Progenitor cell of endocrine pancreas (in vitro differentiated cells): ENCODE measurements at regions not wholly inside any gene's neighbourhood (a gene's known extent, or its start where the extent isn't known, plus 50 kb on each side); places are given as distances from the start of the nearest gene placed in this dataset.

Source experiments
- DNase-seq: peaks from one replicate; pipeline ENCODE4 v3.0.0; 2021; ENCODE audit warnings: low spot score; ENCODE audit not compliant: unreplicated experiment
- H3K27ac Mint-ChIP-seq: 2 replicates; pipeline ENCODE4 v1.8.0; 2021; ENCODE audit warnings: mild to moderate bottlenecking, moderate library complexity, mixed read lengths
- H3K27me3 Mint-ChIP-seq: 2 replicates; pipeline ENCODE4 v1.8.0; 2021; ENCODE audit warnings: mixed read lengths
- H3K36me3 Mint-ChIP-seq: 2 replicates; pipeline ENCODE4 v1.8.0; 2022; ENCODE audit warnings: mixed read lengths; ENCODE audit not compliant: insufficient read depth
- H3K4me1 Mint-ChIP-seq: 2 replicates; pipeline ENCODE4 v1.8.0; 2021; ENCODE audit warnings: low read depth, mixed read lengths
- H3K4me3 Mint-ChIP-seq: 2 replicates; pipeline ENCODE4 v1.8.0; 2021; ENCODE audit warnings: low read depth, mild to moderate bottlenecking, moderate library complexity, mixed read lengths
- H3K9me3 Mint-ChIP-seq: 2 replicates; pipeline ENCODE4 v1.8.0; 2021; ENCODE audit warnings: low read depth, mixed read lengths
- TF ChIP-seq, protein P1 (sequence below): fragments of 200-600 bp; sonication (generic); IDR thresholded peaks from one replicate; pipeline ENCODE4 v1.5.0; 2021; ENCODE audit warnings: antibody characterized with exemption, mild to moderate bottlenecking; ENCODE audit not compliant: unreplicated experiment

DNA sequence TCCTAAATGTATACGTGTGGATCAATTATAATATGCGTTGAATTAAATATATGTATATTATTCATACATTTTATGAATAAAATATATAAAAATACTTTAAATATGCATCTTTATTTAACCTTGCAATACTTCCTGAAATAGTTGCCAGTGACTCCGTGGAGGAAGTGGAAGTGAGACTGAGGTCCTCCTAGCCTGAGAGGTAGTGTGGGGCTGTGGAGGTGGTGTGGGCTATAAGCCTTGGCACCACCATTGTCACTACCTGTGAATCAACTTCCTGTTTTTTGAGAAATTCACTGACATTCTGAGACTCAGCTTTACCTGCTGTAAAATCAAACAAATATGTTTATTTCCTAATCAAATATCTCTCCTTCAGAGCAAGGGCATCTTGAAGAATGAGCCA lies 514.2 kb downstream of the VRK1 start:
- TF ChIP-seq, protein P1, sequence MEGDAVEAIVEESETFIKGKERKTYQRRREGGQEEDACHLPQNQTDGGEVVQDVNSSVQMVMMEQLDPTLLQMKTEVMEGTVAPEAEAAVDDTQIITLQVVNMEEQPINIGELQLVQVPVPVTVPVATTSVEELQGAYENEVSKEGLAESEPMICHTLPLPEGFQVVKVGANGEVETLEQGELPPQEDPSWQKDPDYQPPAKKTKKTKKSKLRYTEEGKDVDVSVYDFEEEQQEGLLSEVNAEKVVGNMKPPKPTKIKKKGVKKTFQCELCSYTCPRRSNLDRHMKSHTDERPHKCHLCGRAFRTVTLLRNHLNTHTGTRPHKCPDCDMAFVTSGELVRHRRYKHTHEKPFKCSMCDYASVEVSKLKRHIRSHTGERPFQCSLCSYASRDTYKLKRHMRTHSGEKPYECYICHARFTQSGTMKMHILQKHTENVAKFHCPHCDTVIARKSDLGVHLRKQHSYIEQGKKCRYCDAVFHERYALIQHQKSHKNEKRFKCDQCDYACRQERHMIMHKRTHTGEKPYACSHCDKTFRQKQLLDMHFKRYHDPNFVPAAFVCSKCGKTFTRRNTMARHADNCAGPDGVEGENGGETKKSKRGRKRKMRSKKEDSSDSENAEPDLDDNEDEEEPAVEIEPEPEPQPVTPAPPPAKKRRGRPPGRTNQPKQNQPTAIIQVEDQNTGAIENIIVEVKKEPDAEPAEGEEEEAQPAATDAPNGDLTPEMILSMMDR: no peak
- no peak overlapping the region for H3K27ac Mint-ChIP-seq
- H3K27me3 Mint-ChIP-seq: peaks cover 7% of the 10 kb centered on the region
- no peak for DNase-seq
- no peaks in the 10 kb centered on the region for H3K36me3 Mint-ChIP-seq
- peaks cover 9% of the 10 kb centered on the region for H3K9me3 Mint-ChIP-seq
- no peak overlapping the region for H3K4me3 Mint-ChIP-seq
- H3K4me1 Mint-ChIP-seq: no peaks in the 10 kb centered on the region

DNA sequence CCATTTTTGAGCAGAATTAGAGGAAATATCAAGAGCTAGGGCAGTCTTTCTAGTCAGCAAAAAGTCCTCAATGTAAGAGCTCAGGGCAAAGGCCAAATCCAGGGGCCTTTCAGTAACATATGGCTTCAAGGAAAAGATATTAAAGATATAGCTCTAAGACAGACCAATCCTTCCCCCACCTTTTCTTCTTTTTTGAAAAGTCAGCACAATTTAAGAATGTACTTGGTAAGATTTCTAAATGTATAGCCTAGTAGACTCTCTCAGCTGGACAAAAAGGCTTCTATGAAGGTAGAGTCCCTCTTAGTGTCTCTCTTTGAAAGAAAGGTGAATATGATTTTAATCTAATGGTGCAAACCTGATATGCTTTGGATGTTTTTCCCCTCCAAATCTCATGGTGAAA lies 515.7 kb downstream of the VRK1 start:
- DNase-seq: no peak
- Mint-ChIP-seq H3K4me3 (no peak overlapping the region), H3K4me1 (no peaks in the 10 kb centered on the region), H3K27me3 (peaks cover 5% of the 10 kb centered on the region), H3K9me3 (peaks cover 9% of the 10 kb centered on the region), H3K27ac (no peak overlapping the region), H3K36me3 (no peaks in the 10 kb centered on the region)
- TF ChIP-seq, protein P1: no peak

DNA sequence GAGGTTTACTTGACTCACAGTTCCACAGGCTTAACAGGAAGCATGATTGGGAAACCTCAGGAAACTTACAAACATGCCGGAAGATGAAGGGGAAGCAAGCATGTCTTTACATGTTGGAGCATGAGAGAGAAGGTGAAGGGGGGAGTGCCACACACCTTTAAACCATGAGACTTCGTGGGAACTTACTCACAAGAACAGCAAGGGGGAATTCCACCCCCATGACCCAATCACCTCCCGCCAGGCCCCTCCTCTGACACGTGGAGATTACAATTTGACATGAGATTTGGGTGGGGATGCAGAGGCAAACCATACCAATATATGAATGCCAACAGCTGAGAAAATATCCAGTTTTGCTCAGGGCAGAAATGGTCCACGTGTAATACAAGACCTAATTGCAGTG lies 518.6 kb downstream of the VRK1 start:
- TF ChIP-seq, protein P1: no peak
- Mint-ChIP-seq H3K36me3 (no peaks in the 10 kb centered on the region), H3K4me1 (no peaks in the 10 kb centered on the region), H3K27ac (no peak overlapping the region), H3K27me3 (no peaks in the 10 kb centered on the region), H3K4me3 (no peak overlapping the region), H3K9me3 (peaks cover 8% of the 10 kb centered on the region)
- no peak for DNase-seq

DNA sequence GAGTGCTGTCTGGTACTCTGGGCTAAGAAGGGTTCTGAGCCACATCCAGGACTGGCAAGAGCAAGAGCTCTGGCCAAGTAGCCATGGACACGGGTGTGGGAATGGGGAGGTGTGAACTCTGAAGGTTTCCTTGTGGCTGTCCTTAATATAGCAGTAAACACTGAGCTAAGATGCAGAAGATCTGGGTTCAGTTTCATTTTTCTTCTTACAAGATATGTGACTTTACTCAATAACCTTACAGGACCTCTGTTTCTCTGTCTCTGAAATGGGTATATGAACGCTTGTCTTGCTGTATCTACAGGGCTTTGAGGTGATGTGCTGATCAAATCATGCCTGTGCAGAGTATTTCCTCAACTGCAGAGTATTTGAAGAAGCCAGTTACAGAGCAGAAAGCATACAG lies 521.2 kb downstream of the VRK1 start:
- Mint-ChIP-seq H3K4me3 (no peak overlapping the region), H3K4me1 (no peaks in the 10 kb centered on the region), H3K36me3 (no peaks in the 10 kb centered on the region), H3K27me3 (no peaks in the 10 kb centered on the region), H3K27ac (no peak overlapping the region), H3K9me3 (peaks cover 5% of the 10 kb centered on the region)
- TF ChIP-seq, protein P1: no peak
- no peak for DNase-seq

DNA sequence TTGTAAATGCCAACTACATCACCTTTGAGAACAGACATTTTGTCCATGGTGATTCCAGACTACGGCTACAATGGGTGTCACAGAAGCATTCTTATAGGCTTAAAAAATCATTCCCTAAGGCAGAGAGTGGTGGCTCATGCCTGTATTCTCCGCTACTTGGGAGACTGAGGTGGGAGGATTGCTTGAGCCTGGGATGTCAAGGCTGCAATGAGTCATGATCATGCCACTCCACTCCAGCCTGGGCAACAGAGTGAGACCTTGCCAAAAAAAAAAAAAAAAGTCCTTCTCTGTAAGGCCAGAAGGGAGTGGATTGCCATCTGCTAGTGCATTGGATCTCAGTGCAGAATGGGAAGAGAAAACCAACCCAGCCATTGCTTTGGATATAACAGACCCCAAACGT lies 522.5 kb downstream of the VRK1 start:
- no peak for DNase-seq
- no peaks in the 10 kb centered on the region for H3K36me3 Mint-ChIP-seq
- TF ChIP-seq, protein P1: no peak
- no peak overlapping the region for H3K4me3 Mint-ChIP-seq
- H3K4me1 Mint-ChIP-seq: no peaks in the 10 kb centered on the region
- peaks cover 3% of the 10 kb centered on the region for H3K9me3 Mint-ChIP-seq
- H3K27me3 Mint-ChIP-seq: no peaks in the 10 kb centered on the region
- no peak overlapping the region for H3K27ac Mint-ChIP-seq
